SK-N-SH (cell line): ENCODE measurements at regions not wholly inside any gene's neighbourhood (a gene's known extent, or its start where the extent isn't known, plus 50 kb on each side); places are given as distances from the start of the nearest gene placed in this dataset.

Experiments
- CTCF ChIP-seq: fragments of 200-600 bp; sonication (generic); IDR thresholded peaks from 2 replicates; pipeline ENCODE4 v1.6.1; 2017; ENCODE audit warnings: antibody characterized with exemption, mild to moderate bottlenecking, moderate library complexity
- EZH2phosphoT487 ChIP-seq: fragments of 200-600 bp; sonication (generic); IDR thresholded peaks from 2 replicates; pipeline ENCODE4 v1.6.1; 2017; ENCODE audit warnings: low read depth, mixed run types, mild to moderate bottlenecking, antibody characterized with exemption, moderate library complexity, borderline replicate concordance
- FOSL2 ChIP-seq: IDR thresholded peaks from 2 replicates; pipeline ENCODE4 v1.4.0; 2012; ENCODE audit warnings: low read depth, mild to moderate bottlenecking, moderate library complexity, borderline replicate concordance
- MAX ChIP-seq: IDR thresholded peaks from 2 replicates; pipeline ENCODE4 v1.4.0; 2012; ENCODE audit warnings: low read depth
- USF2 ChIP-seq: fragments of 150-350 bp; IDR thresholded peaks from 2 replicates; pipeline ENCODE4 v1.6.1; 2017; ENCODE audit warnings: antibody characterized with exemption, low read length, low read depth, borderline replicate concordance

GRCh38 chr1:29785554-29785953 lies 549.2 kb downstream of the PTPRU start:
- TF ChIP-seq USF2, result no peak
- TF ChIP-seq CTCF, result no peak
- no peak for TF ChIP-seq EZH2phosphoT487
- no peak for TF ChIP-seq MAX
- TF ChIP-seq FOSL2, result no peak
